HuH-7.5 (cell line): ENCODE measurements at regions not wholly inside any gene's neighbourhood (a gene's known extent, or its start where the extent isn't known, plus 50 kb on each side); places are given as distances from the start of the nearest gene placed in this dataset.

ENCODE experiments used
- DNase-seq: peaks from one replicate; pipeline ENCODE4 v3.0.0; 2011; ENCODE audit warnings: low spot score

DNA sequence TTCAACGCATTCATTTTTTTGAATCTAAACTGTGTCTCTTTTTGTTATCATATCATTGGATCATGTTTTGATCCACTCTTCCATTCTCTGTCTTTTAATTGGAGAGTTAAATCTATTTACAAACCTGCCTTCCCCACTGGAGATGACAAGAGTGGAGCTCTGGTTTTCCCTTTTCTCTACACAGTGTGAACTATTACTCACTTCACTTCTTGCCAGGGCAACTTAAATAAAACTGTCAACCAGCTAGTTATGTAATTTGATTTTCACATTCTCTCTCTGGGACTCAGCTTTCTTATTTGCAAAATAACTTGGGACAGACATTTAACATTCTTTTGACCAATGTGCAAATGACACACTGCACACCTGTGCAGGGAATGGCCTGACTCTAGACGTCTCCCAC lies 230.8 kb upstream of the CST7 start:
- no peak for DNase-seq

DNA sequence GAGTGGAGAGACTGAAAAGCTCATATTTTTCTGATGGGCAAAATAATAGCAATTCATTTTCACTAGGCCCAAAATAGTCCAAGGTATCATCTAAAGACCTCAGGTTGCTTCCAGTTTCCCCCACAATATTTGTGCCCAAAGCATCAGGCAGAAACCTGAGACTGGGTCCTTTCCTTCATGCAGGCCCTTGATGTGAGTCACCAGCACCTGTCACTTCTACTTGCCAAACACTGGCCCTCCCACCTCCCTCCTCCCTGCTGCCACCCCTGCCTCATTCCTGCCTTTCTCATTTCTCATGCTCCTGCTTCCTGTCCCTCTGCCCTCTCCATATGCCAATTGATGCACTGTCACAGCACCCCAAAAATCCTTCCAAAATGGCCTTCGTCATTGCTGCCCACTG lies 230.4 kb upstream of the CST7 start:
- DNase-seq = no peak

DNA sequence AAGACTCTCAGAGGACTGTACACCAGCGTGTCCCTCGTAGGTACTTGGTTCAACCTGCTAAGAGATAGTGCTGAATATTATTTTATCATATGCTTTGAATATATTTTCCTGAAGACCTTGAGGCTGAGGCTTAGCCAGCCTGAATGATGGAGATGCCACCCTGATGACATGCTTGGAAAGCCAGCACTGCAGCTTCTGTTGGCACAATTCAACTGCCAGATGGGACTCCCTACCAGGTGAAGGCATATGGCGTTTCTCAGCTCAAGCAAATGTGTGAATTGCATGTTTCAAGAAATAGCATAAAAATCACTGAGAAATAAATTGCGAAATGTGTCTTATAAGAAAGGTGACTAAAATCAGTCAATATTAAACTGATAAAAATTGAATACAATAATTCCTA lies 228.1 kb upstream of the CST7 start:
- DNase-seq = no peak

DNA sequence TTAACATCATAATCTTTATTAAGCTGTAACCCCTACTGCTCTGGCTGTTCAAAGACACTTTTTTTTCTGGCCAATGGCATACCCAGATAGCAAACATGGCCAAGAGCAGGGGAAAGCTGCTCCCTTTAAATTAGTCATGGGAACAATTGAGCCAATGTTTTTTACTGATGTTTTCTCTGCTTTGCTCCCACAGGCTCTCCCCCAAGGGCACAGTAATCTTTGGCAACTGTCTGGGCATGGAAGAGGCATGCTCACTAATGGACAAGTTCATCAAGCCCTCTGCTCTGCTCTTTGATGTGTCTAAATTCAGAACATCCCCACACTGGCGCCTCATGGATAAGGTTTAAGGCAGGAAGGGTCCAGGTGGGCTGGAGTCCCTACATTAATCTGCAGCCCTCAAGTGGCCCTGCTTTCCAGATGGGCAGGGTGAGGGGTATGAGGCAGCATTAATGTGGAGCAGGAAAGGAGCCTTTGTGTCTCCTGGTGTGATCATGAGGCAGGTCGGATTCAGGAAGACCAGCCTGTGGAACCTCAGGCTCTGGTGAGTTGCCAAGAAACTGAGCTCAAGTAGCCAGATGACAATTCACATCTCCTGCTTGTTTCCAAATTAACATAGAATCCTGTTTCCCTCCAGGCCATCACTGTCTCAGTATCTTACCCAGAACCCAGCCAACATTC lies 227.0 kb upstream of the CST7 start:
- DNase-seq = no peak

DNA sequence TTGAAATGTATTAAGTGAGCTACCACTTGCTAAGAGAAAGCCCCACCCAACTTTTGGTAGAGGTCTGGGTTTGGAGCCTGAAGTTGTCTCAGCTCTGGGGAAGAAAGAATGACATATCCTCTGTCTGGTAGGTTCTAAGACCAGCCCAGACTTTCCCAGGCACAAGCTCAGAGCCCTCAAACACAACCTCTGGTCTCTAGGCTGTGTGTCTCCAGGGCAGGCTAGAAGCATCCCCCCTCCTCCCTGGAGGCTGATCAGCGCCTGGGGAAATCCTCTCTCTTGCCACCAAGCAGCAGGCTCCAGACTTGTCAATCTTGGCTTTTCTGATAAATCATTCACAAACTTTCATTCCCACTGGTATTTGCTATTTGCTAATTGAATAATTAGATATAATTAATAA lies 226.5 kb upstream of the CST7 start:
- DNase-seq = no peak

DNA sequence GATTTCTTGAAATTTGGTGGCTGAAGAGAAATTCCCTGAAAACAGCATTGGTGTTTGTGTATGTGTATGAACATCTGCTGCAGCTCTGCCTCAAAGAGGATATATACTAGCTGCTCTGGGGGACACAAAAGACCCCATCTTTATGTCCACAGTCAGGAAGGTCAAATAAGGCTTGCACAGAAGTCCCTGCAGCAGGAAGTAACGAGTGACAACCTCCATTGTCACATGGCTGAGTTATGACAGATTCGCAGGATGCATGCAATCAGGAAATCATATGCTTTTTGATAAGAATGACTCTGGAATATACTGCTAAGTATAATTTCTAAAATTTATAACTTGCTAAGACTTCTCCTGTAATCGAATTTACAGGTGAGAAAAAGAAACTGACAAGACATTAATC lies 225.9 kb upstream of the CST7 start:
- no peak for DNase-seq

DNA sequence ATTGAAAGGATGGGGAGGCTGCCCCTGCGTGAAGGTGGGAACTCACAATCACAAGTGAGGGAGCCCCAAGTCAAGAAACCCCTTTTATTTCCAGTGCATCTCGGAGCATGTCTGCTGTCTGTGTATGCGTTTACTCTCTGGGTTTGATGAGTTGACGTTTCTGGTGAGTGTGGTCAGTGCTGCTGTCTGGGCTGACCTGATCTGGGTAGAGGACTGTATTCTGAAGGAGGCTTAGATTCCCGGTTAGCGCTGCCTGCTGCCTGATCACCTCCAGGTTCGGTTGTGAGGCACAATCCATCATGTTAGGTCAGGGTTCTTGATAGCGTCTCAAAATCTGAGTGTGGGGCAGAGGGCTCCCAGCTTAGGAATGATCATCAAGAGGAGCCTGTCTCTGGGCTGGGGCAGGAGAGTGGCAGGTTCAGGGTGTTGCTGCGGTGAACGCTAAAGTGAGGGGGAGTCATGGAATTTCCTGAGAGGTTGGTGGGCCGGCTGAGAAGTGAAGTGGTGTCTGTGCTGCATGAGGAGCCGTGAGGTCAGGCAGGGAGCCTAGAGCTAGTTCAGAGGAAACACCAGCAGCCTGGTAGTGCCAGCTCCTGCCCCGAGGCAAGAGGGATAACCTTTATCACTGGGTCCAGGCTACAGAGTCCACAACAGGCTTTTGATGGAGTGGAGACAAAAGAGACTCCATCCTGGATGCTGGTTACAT lies 225.3 kb upstream of the CST7 start:
- no peak for DNase-seq

DNA sequence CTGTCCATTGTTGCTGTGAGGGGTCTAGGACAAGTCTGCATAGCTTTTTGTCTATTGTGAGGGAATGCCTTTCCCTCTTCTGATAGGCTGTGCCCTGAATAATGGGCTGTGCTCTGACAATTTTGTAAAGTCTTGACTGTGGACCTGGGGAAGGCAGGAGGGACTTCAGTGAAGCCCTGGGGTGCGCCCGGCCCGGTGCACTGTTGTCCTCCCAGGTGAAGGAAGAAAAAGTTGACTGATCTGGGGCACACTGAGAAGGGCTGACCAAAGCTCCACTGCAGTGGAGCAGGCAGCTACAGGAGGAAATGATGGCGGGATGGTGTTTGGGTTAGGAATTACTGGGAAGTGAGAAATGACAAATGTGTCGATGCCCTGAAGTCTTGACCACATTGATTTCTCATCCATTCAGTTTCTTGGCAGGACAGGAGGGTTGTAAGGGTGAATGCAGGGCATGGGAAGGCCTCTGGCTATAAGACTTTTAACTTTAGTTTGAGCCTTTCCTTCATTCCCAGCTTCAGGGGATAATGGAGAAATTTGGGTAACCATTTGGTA lies 224.0 kb upstream of the CST7 start:
- DNase-seq = no peak

DNA sequence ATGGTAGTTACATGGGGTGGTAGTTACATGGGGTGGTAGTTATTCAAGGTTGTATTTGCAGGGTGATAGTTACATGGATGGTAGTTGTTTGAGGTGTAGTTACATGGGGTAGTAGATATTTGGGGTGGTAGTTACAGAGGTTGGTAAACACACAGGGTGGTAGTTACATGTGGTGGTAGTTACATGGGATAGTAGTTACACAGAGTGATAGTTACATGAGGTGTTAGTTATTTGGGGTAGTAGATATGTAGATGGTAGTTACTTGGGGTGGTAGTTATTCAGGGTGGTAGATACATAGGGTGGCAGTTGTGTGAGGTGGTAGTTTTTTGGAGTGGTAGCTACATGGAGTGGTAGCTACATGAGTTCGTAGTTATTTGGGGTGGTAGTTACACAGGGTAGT lies 221.3 kb upstream of the CST7 start:
- DNase-seq = no peak

DNA sequence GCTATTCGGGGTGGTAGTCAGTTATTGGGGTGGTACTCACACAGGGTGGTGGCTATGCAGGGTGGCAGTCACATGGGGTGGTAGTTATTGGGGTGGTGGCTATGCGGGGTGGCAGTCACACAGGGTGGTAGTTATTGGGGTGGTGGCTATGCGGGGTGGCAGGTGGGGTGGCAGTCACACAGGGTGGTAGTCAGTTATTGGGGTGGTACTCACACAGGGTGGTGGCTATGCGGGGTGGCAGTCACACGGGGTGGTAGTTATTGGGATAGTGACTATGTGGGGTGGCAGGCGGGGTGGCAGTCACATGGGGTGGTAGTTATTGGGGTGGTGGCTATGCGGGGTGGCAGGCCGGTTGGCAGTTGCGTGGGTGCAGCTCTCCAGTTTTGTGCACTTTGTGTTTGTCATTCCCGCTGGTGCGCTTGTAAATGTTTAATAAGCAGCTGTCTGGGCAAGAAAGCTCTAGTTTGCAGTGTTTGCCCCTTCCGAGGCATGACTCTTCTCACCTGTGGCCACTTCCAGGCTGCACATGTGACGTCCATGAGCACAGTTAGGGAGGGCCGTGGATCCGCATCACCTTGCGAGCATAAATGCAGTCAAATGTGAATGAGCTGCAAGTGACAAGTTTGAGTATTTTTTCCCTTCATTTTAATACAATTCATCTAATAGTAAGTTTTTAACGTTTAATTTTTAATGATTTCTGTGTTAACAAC lies 219.0 kb upstream of the CST7 start:
- no peak for DNase-seq

DNA sequence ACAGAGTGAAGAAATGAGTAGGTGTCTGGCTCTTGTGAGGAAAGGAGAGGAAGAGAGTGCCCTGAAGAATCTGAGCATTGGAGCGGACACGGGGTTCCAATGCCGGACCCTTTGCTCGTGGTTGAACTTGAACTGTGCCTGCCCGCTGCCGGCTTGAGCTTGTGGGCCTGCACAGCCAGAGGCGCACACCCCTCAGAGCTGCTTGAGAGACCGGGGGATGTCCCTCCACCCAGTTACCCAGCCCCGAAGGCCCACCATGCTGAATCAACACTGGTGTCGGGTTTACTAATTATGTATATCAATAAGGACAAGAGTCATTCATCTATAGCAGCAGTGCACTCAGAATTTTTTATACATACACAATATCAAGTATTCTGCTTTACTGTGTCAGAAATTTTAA lies 218.3 kb upstream of the CST7 start:
- DNase-seq = no peak

DNA sequence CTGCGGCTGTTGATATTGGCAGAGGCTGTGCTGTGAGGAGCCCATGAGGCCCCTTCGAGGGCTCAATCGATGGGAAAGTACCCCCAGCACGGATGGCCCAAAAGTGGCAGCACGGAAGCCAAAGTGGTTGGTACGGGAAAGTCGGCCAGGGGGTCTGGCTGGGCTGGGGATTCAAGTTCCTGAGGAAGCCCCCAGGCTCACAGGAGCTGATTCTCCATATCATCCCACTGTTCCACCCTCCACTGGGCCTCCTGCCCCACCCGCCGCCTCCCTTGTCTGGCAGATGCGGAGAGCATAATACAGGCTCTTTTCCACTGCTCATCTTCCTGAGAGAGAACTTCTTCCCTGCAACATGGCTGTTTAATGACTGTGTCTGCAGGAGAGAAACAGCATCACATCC lies 217.8 kb upstream of the CST7 start:
- DNase-seq = no peak

DNA sequence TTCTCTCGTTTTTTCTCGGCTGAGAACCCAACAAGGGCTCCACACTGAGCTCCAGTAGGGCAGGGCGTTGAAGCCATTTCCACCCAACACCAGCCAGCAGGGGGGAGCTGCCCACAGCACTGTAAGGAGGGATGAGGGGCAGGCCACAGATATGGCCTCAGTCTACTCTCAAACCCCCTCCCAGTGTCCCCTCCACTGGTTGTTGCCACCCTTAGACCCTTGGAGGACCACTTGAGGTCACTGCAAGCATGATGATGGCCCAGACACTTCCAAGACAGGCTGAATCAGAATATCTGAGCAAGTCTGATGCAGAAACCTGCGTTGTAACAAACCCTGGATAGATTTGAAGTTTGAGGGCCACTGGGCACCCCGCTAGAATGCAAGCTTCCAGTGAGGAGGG lies 217.0 kb upstream of the CST7 start:
- DNase-seq = no peak

DNA sequence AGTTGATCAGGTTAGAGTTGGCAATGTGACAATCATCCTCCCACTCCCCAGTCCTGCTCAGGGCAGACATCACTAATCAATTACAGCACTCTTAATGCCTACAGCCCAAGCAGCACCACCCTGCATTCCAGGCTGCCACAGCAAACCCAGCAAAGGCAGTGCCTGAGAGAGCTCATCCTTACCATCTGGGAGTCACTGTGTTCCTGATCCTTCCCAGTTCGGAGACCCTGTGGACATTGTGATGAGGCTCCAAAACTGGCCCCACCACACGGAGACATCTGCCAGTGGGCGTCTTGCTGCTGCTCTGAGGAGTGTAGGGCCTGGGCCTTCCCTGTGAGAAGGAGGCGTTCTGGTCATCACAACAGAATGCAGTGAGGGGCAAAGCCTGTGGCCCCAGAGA lies 216.5 kb upstream of the CST7 start:
- DNase-seq = no peak

DNA sequence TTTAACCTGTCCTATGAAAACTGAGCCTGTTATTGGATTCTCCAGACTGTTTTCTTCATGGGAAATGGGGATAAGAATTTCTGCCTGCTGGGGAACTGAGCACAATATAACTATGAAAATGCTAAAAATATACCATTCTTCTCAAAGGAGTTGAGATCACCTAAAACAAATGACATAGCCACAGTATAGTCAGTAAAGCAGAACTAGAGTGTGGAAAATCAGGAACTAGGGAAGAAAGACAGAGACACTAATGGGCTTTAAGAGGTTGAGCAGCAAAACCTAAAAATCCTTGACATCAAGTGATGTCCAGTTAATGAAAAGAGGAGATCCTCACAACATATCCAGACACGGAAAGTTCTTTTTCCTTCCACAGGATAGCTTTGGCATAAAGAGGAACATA lies 215.7 kb upstream of the CST7 start:
- DNase-seq = no peak

DNA sequence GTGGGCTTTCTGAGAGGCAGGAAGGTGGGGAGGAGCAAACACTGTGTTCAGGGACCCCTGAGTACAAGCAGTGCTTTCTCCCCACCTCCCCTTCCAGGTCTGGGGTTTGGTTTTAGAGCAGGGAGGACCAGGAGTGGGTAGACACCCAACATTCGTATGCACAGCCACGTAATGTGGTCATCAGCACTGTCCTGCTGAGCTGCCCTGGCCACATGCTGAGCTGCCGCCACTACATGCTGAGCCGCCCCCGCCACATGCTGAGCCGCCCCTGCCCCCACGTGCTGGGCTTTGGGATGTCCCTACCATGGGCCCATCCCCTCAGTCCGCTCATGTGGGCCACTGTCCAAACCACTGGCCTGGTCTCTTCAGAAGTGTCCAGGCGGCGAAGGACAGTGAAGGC lies 214.9 kb upstream of the CST7 start:
- no peak for DNase-seq

DNA sequence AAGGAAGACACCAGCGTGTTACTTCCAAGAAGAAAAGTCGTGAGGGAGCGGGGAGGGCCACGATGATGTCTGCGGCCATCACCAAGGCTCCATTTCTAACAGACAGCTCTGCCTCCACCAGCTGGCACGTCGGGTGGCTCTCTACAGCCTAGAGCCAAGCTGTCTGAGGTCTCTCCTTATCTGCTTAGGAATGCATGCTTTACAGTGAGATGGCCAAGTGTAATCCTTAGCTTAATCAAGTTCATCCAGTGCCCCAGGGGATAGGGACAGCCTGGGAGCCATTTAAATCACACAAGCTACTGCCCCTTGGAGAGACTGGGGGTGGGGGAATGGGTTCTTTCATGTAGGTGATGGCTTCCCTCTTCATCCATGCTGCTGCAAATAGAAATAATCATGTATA lies 213.8 kb upstream of the CST7 start:
- no peak for DNase-seq

DNA sequence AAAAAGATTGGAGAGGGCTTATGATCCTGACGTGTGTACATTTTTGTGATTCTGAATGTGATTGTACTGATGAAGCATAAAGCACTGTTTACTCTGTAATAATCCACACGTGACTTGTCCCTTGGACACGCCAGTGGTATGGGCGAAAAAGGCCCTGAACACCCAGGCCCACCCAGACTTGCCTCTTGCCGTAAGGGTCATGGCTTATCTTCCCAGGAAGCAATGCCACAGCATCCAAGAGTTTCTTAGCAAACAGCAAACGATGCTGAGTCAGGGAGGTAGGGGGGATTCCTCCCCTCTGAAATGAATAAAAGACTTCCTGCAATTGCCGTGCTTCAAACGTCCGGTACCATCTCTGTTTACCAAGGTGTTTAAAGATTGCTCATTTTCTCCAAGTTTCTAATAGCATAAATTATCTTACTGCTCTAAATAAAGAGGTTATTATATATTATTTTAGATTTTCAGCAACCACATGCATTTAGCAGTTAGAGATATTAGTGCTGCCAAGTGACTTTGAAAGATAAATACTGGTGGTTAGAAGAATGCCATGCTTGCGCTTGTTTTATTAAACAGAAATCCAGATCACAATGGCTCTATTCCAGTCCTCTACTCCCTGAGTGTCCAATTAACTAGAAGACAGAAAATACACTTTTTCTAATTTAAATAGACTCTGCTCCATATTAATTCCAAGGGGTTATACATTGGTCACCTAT lies 212.8 kb upstream of the CST7 start:
- no peak for DNase-seq

DNA sequence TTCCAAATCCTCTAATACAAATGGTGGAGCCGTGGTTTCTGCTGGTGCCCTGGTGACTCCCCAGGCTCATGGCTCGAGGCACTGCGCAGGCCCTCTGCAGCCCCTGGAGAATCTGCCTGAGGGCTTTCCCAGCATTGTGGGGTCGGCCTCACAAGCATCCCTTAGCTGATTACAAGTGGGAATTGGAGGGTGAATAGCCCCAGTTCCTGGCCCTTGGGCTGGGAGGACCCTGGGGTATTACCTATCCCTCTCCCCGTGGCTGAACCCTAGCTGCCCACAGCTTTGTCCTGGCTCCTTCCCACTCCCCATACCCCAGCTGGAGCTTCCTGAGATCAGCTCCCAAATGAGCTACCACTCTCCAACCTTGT lies 212.2 kb upstream of the CST7 start:
- DNase-seq = no peak

DNA sequence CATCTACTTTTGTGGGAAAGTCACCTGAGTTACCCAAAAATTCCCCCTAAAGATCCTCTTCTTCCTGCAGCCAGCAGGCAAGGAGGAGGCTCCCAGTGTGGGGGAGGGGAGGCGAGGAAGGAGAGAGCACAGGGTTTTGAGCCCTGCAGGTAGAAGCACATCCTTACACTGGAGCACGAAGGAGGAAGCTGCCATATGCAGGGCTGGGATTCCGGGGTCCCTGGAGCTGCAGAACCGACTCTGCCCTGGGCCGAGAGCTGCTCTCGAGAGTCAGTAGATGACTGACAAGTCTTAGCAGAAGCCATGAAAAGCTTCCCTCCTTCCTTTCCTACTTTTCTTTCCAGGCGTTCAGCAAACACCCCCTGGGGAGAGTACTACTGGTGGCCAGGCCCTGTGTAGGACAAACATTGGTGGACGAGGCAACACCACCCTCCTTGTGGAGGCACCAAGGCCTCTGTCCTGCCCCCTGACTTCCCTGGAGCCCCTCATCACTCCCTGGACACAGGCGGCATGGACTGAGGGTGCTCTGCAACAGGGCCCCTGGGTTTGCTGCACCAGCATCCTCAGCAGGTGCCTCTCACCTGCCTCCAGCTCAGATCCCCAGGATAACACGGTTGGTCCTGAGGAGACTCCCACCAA lies 211.7 kb upstream of the CST7 start:
- no peak for DNase-seq

DNA sequence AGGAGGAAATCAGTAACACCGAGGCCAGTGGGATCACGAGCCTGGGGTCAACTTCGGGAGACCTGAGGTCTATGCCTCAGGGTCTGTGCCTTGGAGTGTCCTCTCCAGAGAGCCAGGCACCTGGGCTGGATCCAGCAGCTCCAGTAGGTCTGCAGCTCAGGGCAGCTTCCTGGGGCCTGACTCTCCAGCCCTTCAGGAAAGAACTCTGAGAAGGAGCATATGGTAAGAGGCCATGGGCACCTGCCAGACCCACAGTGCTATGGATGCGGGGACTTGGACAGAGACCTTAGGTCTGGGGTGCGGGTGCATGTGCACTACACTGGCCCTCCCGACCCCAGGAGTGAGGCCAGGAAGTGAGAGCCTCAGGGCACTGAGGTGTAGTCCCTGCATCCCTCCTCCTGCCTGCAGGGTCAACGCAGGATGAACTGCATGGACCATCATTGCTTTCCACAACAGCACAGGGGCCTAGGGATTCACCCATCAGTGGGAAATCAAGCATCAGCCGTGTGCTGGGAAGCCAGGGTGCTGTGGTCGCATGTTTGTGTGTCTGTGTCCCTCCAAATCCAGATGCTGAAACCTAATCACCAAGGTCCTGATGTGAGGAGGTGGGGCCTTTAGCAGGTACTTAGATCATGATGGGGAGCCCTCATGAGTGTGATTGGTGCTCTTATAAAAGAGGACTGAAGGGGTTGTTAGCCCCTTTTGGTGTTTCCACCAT lies 210.9 kb upstream of the CST7 start:
- no peak for DNase-seq
